ENCODE measurements at regions not wholly inside any gene's neighbourhood (a gene's known extent, or its start where the extent isn't known, plus 50 kb on each side); places are given as distances from the start of the nearest gene placed in this dataset.

DNA sequence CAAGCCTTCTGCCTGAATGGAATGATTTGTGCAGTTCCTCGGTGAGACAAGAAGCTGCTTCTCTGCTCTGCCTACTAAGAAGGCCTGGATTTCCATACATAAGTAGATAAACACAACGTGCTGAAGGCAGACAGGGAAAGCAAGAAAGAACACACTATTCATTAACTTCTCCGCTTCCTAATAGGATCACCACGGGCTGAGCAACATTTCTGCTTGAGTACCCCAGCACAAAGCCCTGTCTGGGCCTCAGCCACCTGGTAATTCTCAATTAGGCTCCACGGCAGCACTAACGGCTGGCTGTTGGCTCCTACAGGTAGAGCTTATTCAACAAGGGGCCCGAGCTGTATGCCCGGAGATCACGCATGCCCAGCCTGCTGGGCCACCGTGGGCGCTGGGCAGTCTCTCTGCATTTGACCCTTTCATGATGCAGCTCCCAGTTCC, 1156.6 kb downstream of the TBC1D22A start:
- TF ChIP-seq EZH2 (IDR thresholded peaks at IDR 0.05) = no peak
- no peak for TF ChIP-seq POLR2AphosphoS5 (IDR thresholded peaks at IDR 0.05; ENCODE audit: borderline replicate concordance, low read depth, low read length)
- TF ChIP-seq FOXP2 (optimal IDR thresholded peaks at IDR 0.05; ENCODE audit: control extremely low read depth, extremely low read length, insufficient read depth) = no peak
